ENCODE measurements at regions not wholly inside any gene's neighbourhood (a gene's known extent, or its start where the extent isn't known, plus 50 kb on each side); places are given as distances from the start of the nearest gene placed in this dataset.

- DNase-seq: no peak
- Histone ChIP-seq H2AFZ (ENCODE audit: low read length) (no peak overlapping the region), H3K27ac (ENCODE audit: insufficient read length, low read depth, low read length) (no peak overlapping the region), H2BK12ac (ENCODE audit: insufficient read length, low read depth, low read length) (no peak overlapping the region), H3K27me3 (ENCODE audit: insufficient read depth, low read length) (no peaks in the 10 kb centered on the region), H3K79me1 (ENCODE audit: insufficient read depth, low read depth, low read length, poor library complexity, severe bottlenecking) (no peaks in the 10 kb centered on the region), H2AK5ac (ENCODE audit: insufficient read length, low read length) (no peak overlapping the region), H2BK15ac (ENCODE audit: low read depth, low read length) (no peak overlapping the region), H3K9me3 (ENCODE audit: control insufficient read depth, low read depth, low read length) (no peaks in the 10 kb centered on the region), H4K5ac (ENCODE audit: insufficient read length, low read depth, low read length) (no peak overlapping the region), H3K14ac (ENCODE audit: insufficient read depth, low read length) (no peak overlapping the region), H3K4ac (ENCODE audit: low read depth, low read length) (no peak overlapping the region), H4K20me1 (ENCODE audit: control insufficient read depth, insufficient read depth, insufficient read length) (no peaks in the 10 kb centered on the region), H2BK120ac (ENCODE audit: low read depth, low read length, poor library complexity, severe bottlenecking) (no peak overlapping the region), H3K56ac (ENCODE audit: insufficient read length, low read depth, low read length) (no peak overlapping the region), H3K4me2 (ENCODE audit: insufficient read depth, insufficient read length, low read length) (no peak overlapping the region), H3K18ac (ENCODE audit: insufficient read length, low read depth, low read length) (no peak overlapping the region), H3K9ac (ENCODE audit: extremely low read depth, insufficient read length, low read length) (no peak overlapping the region), H4K91ac (ENCODE audit: insufficient read length, low read depth, low read length) (no peak overlapping the region), H3K4me1 (ENCODE audit: insufficient read depth, low read length) (no peaks in the 10 kb centered on the region), H2BK5ac (ENCODE audit: insufficient read length, low read length) (no peak overlapping the region), H3K79me2 (ENCODE audit: insufficient read depth, low read length) (no peaks in the 10 kb centered on the region), H3K23me2 (ENCODE audit: insufficient read length, low read depth, low read length, poor library complexity, severe bottlenecking) (no peaks in the 10 kb centered on the region), H3K23ac (ENCODE audit: insufficient read length, low read depth, low read length) (no peak overlapping the region), H2BK20ac (ENCODE audit: low read depth, low read length, poor library complexity, severe bottlenecking) (no peak overlapping the region), H4K8ac (replicated peaks; ENCODE audit: insufficient read length, low read depth, low read length) (no peak overlapping the region), H3T11ph (ENCODE audit: low read length) (no peak overlapping the region)
- H3K27me3 Mint-ChIP-seq (ENCODE audit: low read depth): no peaks in the 10 kb centered on the region
- H3K36me3 Mint-ChIP-seq (ENCODE audit: insufficient read depth in 1 of 3, low read depth in 3 of 3): no peaks in the 10 kb centered on the region
- no peaks in the 10 kb centered on the region; a peak in 1 of 5 replicates for H3K9me3 Mint-ChIP-seq
- TF ChIP-seq CTCF (conservative IDR thresholded peaks at IDR 0.05): no peak
- no peak overlapping the region for H3K27ac Mint-ChIP-seq
- H3K4me3 Mint-ChIP-seq: no peak overlapping the region
- no peaks in the 10 kb centered on the region for H3K4me1 Mint-ChIP-seq
Measured at GRCh38 chr10:107357033-107357432, 192.5 kb upstream of the SORCS1 start.

Measured in H9 (cell line).